Naive thymus-derived CD4-positive, alpha-beta T cell (primary cell): ENCODE measurements at regions not wholly inside any gene's neighbourhood (a gene's known extent, or its start where the extent isn't known, plus 50 kb on each side); places are given as distances from the start of the nearest gene placed in this dataset.

ENCODE experiments used
- ATAC-seq: fragments of 150-1000 bp; cut with Tn5 transposase; 2 replicates; pipeline ENCODE4 v1.10.0; 2021; ENCODE audit warnings: mild to moderate bottlenecking, moderate library complexity
- CTCF ChIA-PET: fragments of 350-600 bp; sonication (Branson Sonifier 250); formaldehyde crosslinking; loops from one replicate; lab custom pipeline; 2021; ENCODE audit warnings: antibody characterized with exemption; lab: Charles Lee
- POLR2A ChIA-PET: fragments of 350-600 bp; sonication (Branson Sonifier 250); formaldehyde crosslinking; loops from one replicate; lab custom pipeline; 2021; ENCODE audit warnings: antibody characterized with exemption, inconsistent platforms; lab: Charles Lee
- DNase-seq, 9 donors: peaks; one replicate each; pipeline versions ENCODE4 v3.0.0 to v3.0.0-alpha.2; 2020 to 2022; ENCODE audit warnings: mixed read lengths in 1 of 9
- H3K27ac ChIP-seq: one replicate; pipeline ENCODE4 v1.7.0; 2013; ENCODE audit warnings: mild to moderate bottlenecking, low read depth, low read length, moderate library complexity
- H3K27me3 ChIP-seq, 2 donors: one replicate each; pipeline ENCODE4 v1.7.0; 2013; ENCODE audit warnings: low read length in 2 of 2, mild to moderate bottlenecking in 2 of 2, moderate library complexity in 2 of 2; ENCODE audit not compliant: control insufficient read depth in 2 of 2, insufficient read depth in 2 of 2
- H3K36me3 ChIP-seq, 3 experiments: 1 replicate in 2 of 3; 2 replicates in 1 of 3; pipeline ENCODE4 v1.7.0; 2013; ENCODE audit warnings: low read length in 3 of 3, mild to moderate bottlenecking in 3 of 3, moderate library complexity in 1 of 3; ENCODE audit not compliant: insufficient read depth in 3 of 3, control insufficient read depth in 2 of 3
- H3K4me1 ChIP-seq, 2 donors: one replicate each; pipeline ENCODE4 v1.7.0; 2013; ENCODE audit warnings: low read length in 2 of 2, mild to moderate bottlenecking in 2 of 2, moderate library complexity in 1 of 2; ENCODE audit not compliant: control insufficient read depth in 2 of 2, insufficient read depth in 2 of 2
- H3K4me3 ChIP-seq: 2 replicates; pipeline ENCODE4 v1.7.0; 2013; ENCODE audit warnings: mild to moderate bottlenecking, low read length
- H3K9me3 ChIP-seq, 3 experiments: 1 replicate in 2 of 3; 2 replicates in 1 of 3; pipeline ENCODE4 v1.7.0; 2013; ENCODE audit warnings: low read length in 3 of 3; ENCODE audit not compliant: control insufficient read depth in 2 of 3
- H3K27ac Mint-ChIP-seq, 9 donors: one replicate each; pipeline ENCODE4 v1.8.0; 2020 to 2022; ENCODE audit warnings: mixed read lengths in 9 of 9, mild to moderate bottlenecking in 8 of 9, moderate library complexity in 5 of 9, inconsistent platforms in 2 of 9
- H3K27me3 Mint-ChIP-seq, 5 donors: one replicate each; pipeline ENCODE4 v1.8.0; 2021 to 2022; ENCODE audit warnings: mixed read lengths in 5 of 5, mild to moderate bottlenecking in 1 of 5
- H3K36me3 Mint-ChIP-seq, 5 donors: one replicate each; pipeline ENCODE4 v1.8.0; 2020 to 2022; ENCODE audit warnings: mixed read lengths in 5 of 5, mild to moderate bottlenecking in 3 of 5, inconsistent platforms in 1 of 5
- H3K4me1 Mint-ChIP-seq, 7 donors: one replicate each; pipeline ENCODE4 v1.8.0; 2020 to 2022; ENCODE audit warnings: mixed read lengths in 7 of 7, mild to moderate bottlenecking in 3 of 7, inconsistent platforms in 1 of 7
- H3K4me3 Mint-ChIP-seq, 10 donors: one replicate each; pipeline ENCODE4 v1.8.0; 2020 to 2022; ENCODE audit warnings: mild to moderate bottlenecking in 10 of 10, mixed read lengths in 10 of 10, moderate library complexity in 6 of 10, inconsistent platforms in 2 of 10
- H3K9me3 Mint-ChIP-seq, 11 donors: one replicate each; pipeline ENCODE4 v1.8.0; 2020 to 2022; ENCODE audit warnings: mixed read lengths in 11 of 11, mild to moderate bottlenecking in 4 of 11, inconsistent platforms in 1 of 11, moderate library complexity in 1 of 11
- intact Hi-C, 2 donors: fragments of 100-400 bp; cut with micrococcal nuclease; formaldehyde crosslinking; loops; one replicate each; pipeline ENCODE4 v1.15.1; 2023

DNA sequence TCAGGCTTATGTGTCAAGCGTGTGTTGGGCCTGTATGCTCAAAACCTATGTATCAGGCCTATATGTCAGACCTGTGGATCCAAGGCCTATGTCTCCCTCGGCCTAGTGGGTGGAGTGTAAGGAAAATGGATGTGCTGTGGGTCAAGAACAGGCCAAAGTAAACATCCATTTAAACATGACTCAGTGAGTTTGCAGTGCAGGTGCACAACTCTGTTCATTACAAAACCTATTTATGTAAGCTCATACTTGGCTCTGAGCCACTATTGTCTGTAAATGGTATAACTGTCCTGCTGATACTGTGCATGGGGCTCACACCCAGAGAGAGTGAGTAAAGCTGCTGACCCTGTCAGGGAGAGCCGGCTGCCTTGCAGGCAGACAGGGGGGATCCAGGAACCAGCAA is 249.7 kb upstream of the AVPR1A start:
- Histone ChIP-seq H3K36me3 (no peaks in the 10 kb centered on the region), H3K27me3 (no peaks in the 10 kb centered on the region), H3K4me1 (no peaks in the 10 kb centered on the region), H3K27ac (no peak overlapping the region), H3K4me3 (no peak overlapping the region), H3K9me3 (no peaks in the 10 kb centered on the region)
- ChIA-PET POLR2A (no interaction called here), CTCF (no interaction called here)
- H3K36me3 Mint-ChIP-seq: peaks cover 0 to 6% (median 0%) of the 10 kb centered on the region in 5 donors
- H3K4me1 Mint-ChIP-seq: no peaks in the 10 kb centered on the region
- intact Hi-C loops: no loop called here
- H3K4me3 Mint-ChIP-seq: no peak overlapping the region
- DNase-seq: no peak
- H3K27ac Mint-ChIP-seq: no peak overlapping the region
- H3K9me3 Mint-ChIP-seq: peaks cover 0 to 7% (median 5%) of the 10 kb centered on the region in 11 donors
- ATAC-seq: no peak
- H3K27me3 Mint-ChIP-seq: no peaks in the 10 kb centered on the region

DNA sequence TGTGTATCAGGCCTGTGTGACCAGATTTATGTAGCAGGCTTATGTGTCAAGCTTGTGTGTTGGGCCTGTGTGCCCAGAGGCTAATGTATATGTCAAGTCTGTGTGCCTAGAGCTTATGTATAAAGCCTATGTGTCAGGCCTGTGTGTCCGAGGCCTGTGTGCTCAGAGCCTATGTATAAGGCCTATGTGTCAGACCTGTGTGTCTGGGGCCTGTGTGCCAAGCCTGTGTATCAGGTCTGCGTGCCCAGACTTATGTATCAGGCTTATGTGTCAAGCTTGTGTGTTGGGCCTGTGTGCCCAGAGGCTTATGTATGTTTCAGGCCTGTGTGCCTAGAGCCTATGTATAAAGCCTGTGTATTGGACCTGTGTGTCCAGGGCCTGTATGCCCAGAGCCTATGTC is 249.3 kb upstream of the AVPR1A start:
- Mint-ChIP-seq H3K4me3 (no peak overlapping the region), H3K4me1 (no peaks in the 10 kb centered on the region), H3K36me3 (peaks cover 0 to 6% (median 0%) of the 10 kb centered on the region in 5 donors), H3K27ac (no peak overlapping the region), H3K9me3 (peaks cover 0 to 7% (median under 1%) of the 10 kb centered on the region in 11 donors), H3K27me3 (no peaks in the 10 kb centered on the region)
- ChIA-PET POLR2A (no interaction called here), CTCF (no interaction called here)
- H3K36me3 ChIP-seq: no peaks in the 10 kb centered on the region
- no peak overlapping the region for H3K27ac ChIP-seq
- H3K4me1 ChIP-seq: no peaks in the 10 kb centered on the region
- H3K4me3 ChIP-seq: no peak overlapping the region
- intact Hi-C loops: no loop called here
- H3K27me3 ChIP-seq: no peaks in the 10 kb centered on the region
- ATAC-seq (peak; percentile 24), DNase-seq (no peak)
- H3K9me3 ChIP-seq: no peaks in the 10 kb centered on the region

DNA sequence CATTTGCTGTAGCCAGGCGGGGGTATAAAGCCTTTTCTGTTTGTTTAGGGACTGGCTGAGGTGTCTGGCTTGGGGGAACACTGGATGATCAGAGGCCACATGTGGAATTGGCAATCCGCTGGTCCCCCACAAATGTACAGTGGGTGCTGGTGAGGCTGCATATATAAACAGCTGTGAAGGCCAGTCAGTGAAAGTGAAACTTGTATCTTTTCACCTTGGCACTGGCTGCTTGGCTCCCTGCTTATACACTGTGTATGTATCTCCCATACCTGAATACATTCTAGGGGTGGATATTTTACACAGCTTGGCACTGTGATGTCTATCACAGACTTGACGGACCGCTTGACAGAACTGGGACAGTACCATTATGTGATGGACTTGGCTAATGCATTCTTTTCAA is 246.8 kb upstream of the AVPR1A start:
- H3K36me3 Mint-ChIP-seq: peaks cover 0 to 6% (median 0%) of the 10 kb centered on the region in 5 donors
- CTCF ChIA-PET: no interaction called here
- H3K36me3 ChIP-seq: no peaks in the 10 kb centered on the region
- H3K27me3 ChIP-seq: no peaks in the 10 kb centered on the region
- H3K4me3 ChIP-seq: no peak overlapping the region
- POLR2A ChIA-PET: no interaction called here
- H3K4me3 Mint-ChIP-seq: no peak overlapping the region
- H3K27me3 Mint-ChIP-seq: no peaks in the 10 kb centered on the region
- H3K27ac ChIP-seq: no peak overlapping the region
- H3K9me3 ChIP-seq: no peaks in the 10 kb centered on the region
- no peaks in the 10 kb centered on the region for H3K4me1 Mint-ChIP-seq
- ATAC-seq: no peak
- no peak overlapping the region for H3K27ac Mint-ChIP-seq
- peaks cover 0 to 7% (median 0%) of the 10 kb centered on the region in 11 donors for H3K9me3 Mint-ChIP-seq
- intact Hi-C loops: no loop called here
- H3K4me1 ChIP-seq: no peaks in the 10 kb centered on the region
- no peak for DNase-seq

DNA sequence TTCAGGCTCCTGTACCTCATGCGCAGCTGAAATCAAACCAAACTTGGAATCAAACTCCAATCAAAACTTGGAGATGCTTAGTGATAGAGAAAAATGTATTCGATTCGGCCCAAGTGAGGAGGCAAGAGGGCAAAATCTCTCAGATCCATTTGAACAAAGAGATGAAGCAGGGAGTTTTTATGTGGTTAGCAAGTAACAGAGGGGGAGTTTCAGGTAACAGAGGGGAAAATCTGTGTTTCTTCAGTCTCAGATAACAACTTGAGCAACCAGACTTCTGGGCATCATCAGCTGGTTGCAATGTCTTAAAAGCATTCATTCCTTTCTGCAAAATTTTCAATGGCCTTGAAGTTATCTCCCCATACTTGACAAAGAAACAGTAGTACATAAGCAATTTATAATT is 245.1 kb upstream of the AVPR1A start:
- H3K27me3 Mint-ChIP-seq: peaks cover 0 to 5% (median 0%) of the 10 kb centered on the region in 5 donors
- ChIA-PET CTCF (no interaction called here), POLR2A (no interaction called here)
- no peaks in the 10 kb centered on the region for H3K4me1 ChIP-seq
- intact Hi-C loops: no loop called here
- H3K27ac ChIP-seq: no peak overlapping the region
- no peak for DNase-seq
- H3K4me1 Mint-ChIP-seq: no peaks in the 10 kb centered on the region
- H3K9me3 ChIP-seq: no peaks in the 10 kb centered on the region
- no peak overlapping the region for H3K27ac Mint-ChIP-seq
- no peak overlapping the region for H3K4me3 ChIP-seq
- H3K4me3 Mint-ChIP-seq: no peak overlapping the region
- peaks cover 0 to 6% (median 0%) of the 10 kb centered on the region in 5 donors for H3K36me3 Mint-ChIP-seq
- no peaks in the 10 kb centered on the region for H3K36me3 ChIP-seq
- H3K9me3 Mint-ChIP-seq: peaks cover 0 to 7% (median 0%) of the 10 kb centered on the region in 11 donors
- no peaks in the 10 kb centered on the region for H3K27me3 ChIP-seq
- ATAC-seq: no peak

DNA sequence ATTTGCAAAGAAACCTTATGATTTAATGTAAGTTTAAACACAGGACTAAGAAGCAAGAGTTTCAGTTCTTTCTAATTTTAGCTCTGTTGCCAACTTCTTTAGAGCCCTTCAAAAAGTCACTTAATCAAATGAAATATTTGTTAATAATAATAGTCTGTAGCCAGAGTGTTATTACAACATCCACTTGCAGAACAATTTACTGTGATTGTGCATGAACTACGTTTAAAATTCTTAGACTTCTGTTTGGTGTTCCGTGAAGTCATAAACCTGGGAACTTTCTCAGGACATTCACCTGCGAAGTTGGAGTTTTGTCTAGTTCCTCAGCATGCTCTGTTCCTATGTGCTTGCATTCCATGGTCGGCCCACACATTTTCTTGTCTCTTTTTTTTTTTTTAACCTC is 244.0 kb upstream of the AVPR1A start:
- H3K4me3 Mint-ChIP-seq: no peak overlapping the region
- peaks cover 0 to 7% (median 0%) of the 10 kb centered on the region in 11 donors for H3K9me3 Mint-ChIP-seq
- H3K9me3 ChIP-seq: no peaks in the 10 kb centered on the region
- H3K4me1 ChIP-seq: no peaks in the 10 kb centered on the region
- H3K36me3 Mint-ChIP-seq: peaks cover 0 to 6% (median 0%) of the 10 kb centered on the region in 5 donors
- intact Hi-C loops: no loop called here
- H3K27ac Mint-ChIP-seq: no peak overlapping the region
- ATAC-seq: no peak
- DNase-seq: no peak
- POLR2A ChIA-PET: no interaction called here
- no peak overlapping the region for H3K27ac ChIP-seq
- peaks cover 0 to 5% (median 0%) of the 10 kb centered on the region in 5 donors for H3K27me3 Mint-ChIP-seq
- H3K36me3 ChIP-seq: no peaks in the 10 kb centered on the region
- no peak overlapping the region for H3K4me3 ChIP-seq
- H3K4me1 Mint-ChIP-seq: no peaks in the 10 kb centered on the region
- CTCF ChIA-PET: no interaction called here
- no peaks in the 10 kb centered on the region for H3K27me3 ChIP-seq

DNA sequence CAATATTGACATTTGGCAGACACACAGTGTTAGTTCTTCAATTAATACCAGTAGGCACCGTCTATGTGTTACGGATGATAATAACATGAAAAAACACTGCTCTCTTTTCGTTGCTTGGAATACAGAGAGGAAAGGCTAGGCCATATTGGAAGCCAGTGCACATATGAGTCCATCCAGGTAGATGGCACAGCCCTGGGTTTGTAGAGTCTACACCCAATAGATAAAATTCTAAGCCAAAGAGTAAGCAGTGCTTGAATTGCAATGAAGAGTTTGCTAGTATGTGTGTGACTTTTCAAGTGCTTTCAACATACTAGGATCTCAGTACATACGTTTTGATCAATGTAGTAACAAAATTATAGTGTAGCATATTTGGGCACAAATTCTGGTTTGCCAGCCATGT is 243.3 kb upstream of the AVPR1A start:
- Histone ChIP-seq H3K27me3 (no peaks in the 10 kb centered on the region), H3K4me3 (no peak overlapping the region), H3K4me1 (no peaks in the 10 kb centered on the region), H3K9me3 (no peaks in the 10 kb centered on the region), H3K36me3 (no peaks in the 10 kb centered on the region), H3K27ac (no peak overlapping the region)
- peaks cover 0 to 6% (median 0%) of the 10 kb centered on the region in 7 donors for H3K4me1 Mint-ChIP-seq
- no peak for ATAC-seq
- peaks cover 0 to 5% (median 0%) of the 10 kb centered on the region in 5 donors for H3K27me3 Mint-ChIP-seq
- no peak for DNase-seq
- peaks cover 0 to 7% (median 1%) of the 10 kb centered on the region in 11 donors for H3K9me3 Mint-ChIP-seq
- no peak overlapping the region for H3K27ac Mint-ChIP-seq
- CTCF ChIA-PET: no interaction called here
- intact Hi-C loops: no loop called here
- H3K4me3 Mint-ChIP-seq: no peak overlapping the region
- peaks cover 0 to 6% (median 0%) of the 10 kb centered on the region in 5 donors for H3K36me3 Mint-ChIP-seq
- POLR2A ChIA-PET: no interaction called here

DNA sequence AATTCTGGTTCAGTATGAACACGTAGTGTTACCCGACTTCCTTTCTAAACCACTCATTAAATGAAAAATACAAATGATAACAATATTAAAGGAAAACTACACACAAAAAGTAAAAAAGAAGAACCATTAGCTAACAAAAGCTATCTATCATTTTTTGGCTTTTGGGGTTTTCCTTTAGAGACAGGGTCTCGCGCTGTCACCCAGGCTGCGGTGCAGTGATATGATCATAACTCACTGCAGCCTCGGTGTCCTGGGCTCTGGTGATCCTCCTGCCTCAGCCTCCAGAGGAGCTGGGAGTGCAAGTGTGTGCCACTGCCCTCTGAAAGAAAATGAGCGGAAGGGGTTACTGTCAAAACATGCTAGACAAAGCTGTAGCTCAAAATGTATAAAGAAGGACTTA is 238.2 kb upstream of the AVPR1A start:
- H3K4me3 Mint-ChIP-seq: no peak overlapping the region
- DNase-seq (no peak), ATAC-seq (no peak)
- Histone ChIP-seq H3K36me3 (no peaks in the 10 kb centered on the region), H3K9me3 (no peaks in the 10 kb centered on the region), H3K27me3 (no peaks in the 10 kb centered on the region), H3K4me1 (no peaks in the 10 kb centered on the region), H3K4me3 (no peak overlapping the region), H3K27ac (no peak overlapping the region)
- ChIA-PET POLR2A (no interaction called here), CTCF (no interaction called here)
- H3K27ac Mint-ChIP-seq: no peak overlapping the region
- H3K9me3 Mint-ChIP-seq: peaks cover 0 to 2% (median 0%) of the 10 kb centered on the region in 11 donors
- peaks cover 0 to 5% (median 0%) of the 10 kb centered on the region in 5 donors for H3K27me3 Mint-ChIP-seq
- no peaks in the 10 kb centered on the region for H3K36me3 Mint-ChIP-seq
- H3K4me1 Mint-ChIP-seq: peaks cover 0 to 7% (median 0%) of the 10 kb centered on the region in 7 donors
- intact Hi-C loops: no loop called here
